ENCODE measurements at regions not wholly inside any gene's neighbourhood (a gene's known extent, or its start where the extent isn't known, plus 50 kb on each side); places are given as distances from the start of the nearest gene placed in this dataset.

DNA sequence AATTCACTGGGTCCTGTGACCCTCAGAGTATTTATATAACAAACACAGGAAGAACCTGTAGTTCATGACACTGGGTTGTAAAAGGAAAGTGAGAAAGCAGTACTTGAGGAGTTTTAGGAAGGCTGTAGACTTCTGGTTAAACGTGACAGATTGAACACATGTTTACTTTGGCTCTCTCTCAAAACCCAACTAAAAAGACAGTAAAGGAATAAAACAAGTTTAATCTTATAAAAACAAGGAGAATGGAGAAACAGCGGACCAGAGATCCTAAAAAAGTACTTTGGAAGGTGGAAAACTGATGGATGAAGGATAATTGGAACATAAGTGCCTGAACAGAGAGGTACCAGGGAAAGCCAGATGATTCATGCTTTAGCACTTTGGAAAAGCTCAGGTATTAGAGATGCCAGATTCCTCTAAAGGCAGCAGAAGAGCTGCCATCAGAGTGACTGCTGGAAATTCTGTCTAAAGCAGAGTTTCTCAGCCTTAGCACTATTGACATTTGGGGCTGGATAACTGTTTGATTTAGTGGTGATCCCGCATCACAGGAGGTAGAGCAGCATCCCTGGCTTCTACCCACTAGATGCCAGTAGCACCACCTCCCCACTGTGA is 182.9 kb upstream of the RORA start:
- peaks cover 0 to 2% (median 0%) of the 10 kb centered on the region in 7 donors for H3K9me3 Mint-ChIP-seq
- ATAC-seq (ENCODE audit: low read depth in 2 of 2) (no peak), DNase-seq (no peak)
- no peak overlapping the region for H3K4me3 ChIP-seq (ENCODE audit: low read depth, low read length)
- no peaks in the 10 kb centered on the region for H3K36me3 ChIP-seq (ENCODE audit: control insufficient read depth, insufficient read depth, low read length)
- H3K4me3 Mint-ChIP-seq = no peak overlapping the region
- peaks cover 11% of the 10 kb centered on the region for H3K27me3 ChIP-seq (ENCODE audit: control insufficient read depth, insufficient read depth, low read length)
- H3K27ac ChIP-seq (ENCODE audit: insufficient read depth, low read length, poor library complexity, severe bottlenecking) = no peak overlapping the region
- H3K27me3 Mint-ChIP-seq = peaks cover 24% of the 10 kb centered on the region
- H3K36me3 Mint-ChIP-seq = no peaks in the 10 kb centered on the region
- no peaks in the 10 kb centered on the region for H3K4me1 Mint-ChIP-seq
- H3K27ac Mint-ChIP-seq = no peak overlapping the region
- no peaks in the 10 kb centered on the region for H3K9me3 ChIP-seq (ENCODE audit: control insufficient read depth in 2 of 2, low read length in 2 of 2)
- no peaks in the 10 kb centered on the region for H3K4me1 ChIP-seq (ENCODE audit: control insufficient read depth, insufficient read depth, low read length, poor library complexity, severe bottlenecking)

DNA sequence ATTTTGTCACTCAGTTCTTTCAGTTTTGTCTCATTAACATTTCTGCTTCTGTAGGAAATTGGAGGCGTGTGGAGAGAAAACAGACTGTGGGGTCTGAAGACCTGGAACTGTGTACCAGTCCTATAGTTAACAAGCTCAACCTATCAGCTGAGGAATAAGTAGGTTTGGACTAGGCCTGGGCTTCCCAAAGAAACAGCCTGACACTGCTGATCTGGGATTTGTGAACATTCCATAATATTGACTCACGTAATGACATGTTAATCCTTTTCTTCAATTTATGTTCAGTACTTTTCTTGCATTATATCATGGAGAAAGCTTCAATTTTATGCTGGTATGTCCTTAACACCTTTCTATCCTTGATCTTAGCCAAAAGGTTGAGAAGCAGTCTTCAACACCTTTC is 181.6 kb upstream of the RORA start:
- Mint-ChIP-seq H3K27me3 (peaks cover 20% of the 10 kb centered on the region), H3K4me1 (no peaks in the 10 kb centered on the region), H3K27ac (no peak overlapping the region), H3K9me3 (no peaks in the 10 kb centered on the region), H3K4me3 (no peak overlapping the region), H3K36me3 (no peaks in the 10 kb centered on the region)
- no peaks in the 10 kb centered on the region for H3K9me3 ChIP-seq (ENCODE audit: control insufficient read depth in 2 of 2, low read length in 2 of 2)
- no peak overlapping the region for H3K4me3 ChIP-seq (ENCODE audit: low read depth, low read length)
- H3K27ac ChIP-seq (ENCODE audit: insufficient read depth, low read length, poor library complexity, severe bottlenecking) = no peak overlapping the region
- H3K27me3 ChIP-seq (ENCODE audit: control insufficient read depth, insufficient read depth, low read length) = peaks cover 11% of the 10 kb centered on the region
- no peaks in the 10 kb centered on the region for H3K4me1 ChIP-seq (ENCODE audit: control insufficient read depth, insufficient read depth, low read length, poor library complexity, severe bottlenecking)
- H3K36me3 ChIP-seq (ENCODE audit: control insufficient read depth, insufficient read depth, low read length) = no peaks in the 10 kb centered on the region
- DNase-seq (no peak), ATAC-seq (ENCODE audit: low read depth in 2 of 2) (no peak)

DNA sequence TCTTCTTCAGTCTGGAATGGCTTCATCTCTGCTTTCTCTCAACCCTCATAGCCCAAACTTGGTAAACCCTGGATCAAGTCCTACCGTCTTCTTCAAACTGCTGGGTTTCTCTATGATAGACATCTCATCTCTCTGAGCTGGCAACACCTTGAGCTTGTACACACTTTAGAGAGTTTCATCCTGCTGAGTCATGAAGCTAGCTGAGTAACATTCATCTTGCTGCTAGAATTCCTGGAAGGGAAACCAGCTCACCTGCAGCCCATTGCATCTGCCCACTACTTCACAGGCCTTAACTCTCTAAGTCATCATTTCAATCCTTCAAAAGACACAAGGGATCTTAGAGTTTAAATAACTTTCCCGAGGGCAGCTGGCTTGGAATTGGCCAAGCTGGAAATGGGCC is 175.5 kb upstream of the RORA start:
- Histone ChIP-seq H3K9me3 (ENCODE audit: control insufficient read depth in 2 of 2, low read length in 2 of 2) (no peaks in the 10 kb centered on the region), H3K4me1 (ENCODE audit: control insufficient read depth, insufficient read depth, low read length, poor library complexity, severe bottlenecking) (no peaks in the 10 kb centered on the region), H3K36me3 (ENCODE audit: control insufficient read depth, insufficient read depth, low read length) (no peaks in the 10 kb centered on the region), H3K27me3 (ENCODE audit: control insufficient read depth, insufficient read depth, low read length) (peaks cover 8% of the 10 kb centered on the region), H3K27ac (ENCODE audit: insufficient read depth, low read length, poor library complexity, severe bottlenecking) (no peak overlapping the region), H3K4me3 (ENCODE audit: low read depth, low read length) (no peak overlapping the region)
- no peaks in the 10 kb centered on the region for H3K4me1 Mint-ChIP-seq
- ATAC-seq (ENCODE audit: low read depth in 2 of 2) (no peak), DNase-seq (no peak)
- H3K9me3 Mint-ChIP-seq = peaks cover 0 to 3% (median 0%) of the 10 kb centered on the region in 7 donors
- H3K27ac Mint-ChIP-seq = no peak overlapping the region
- no peaks in the 10 kb centered on the region for H3K36me3 Mint-ChIP-seq
- H3K4me3 Mint-ChIP-seq = no peak overlapping the region
- peaks cover 19% of the 10 kb centered on the region for H3K27me3 Mint-ChIP-seq

DNA sequence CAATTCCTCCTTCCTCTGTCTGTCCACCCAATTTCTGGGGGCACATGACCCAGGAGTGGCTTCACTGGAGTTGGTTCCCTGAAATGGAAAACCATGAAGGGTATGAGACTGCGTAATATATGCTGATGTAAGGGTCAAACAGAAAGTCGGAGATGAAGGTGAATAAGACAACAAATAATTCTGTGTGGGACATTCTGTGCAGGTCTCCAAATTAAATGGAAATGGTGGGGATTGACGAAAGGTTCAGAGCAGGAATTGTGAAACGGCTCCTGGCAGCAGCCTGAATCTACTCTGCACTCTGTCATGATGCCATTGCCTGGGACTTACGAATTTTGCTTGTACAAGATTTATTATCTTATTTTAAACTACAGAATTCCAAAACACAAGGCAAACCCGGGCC is 174.8 kb upstream of the RORA start:
- no peak overlapping the region for H3K4me3 ChIP-seq (ENCODE audit: low read depth, low read length)
- no peak for ATAC-seq (ENCODE audit: low read depth in 2 of 2)
- no peak overlapping the region for H3K27ac Mint-ChIP-seq

DNA sequence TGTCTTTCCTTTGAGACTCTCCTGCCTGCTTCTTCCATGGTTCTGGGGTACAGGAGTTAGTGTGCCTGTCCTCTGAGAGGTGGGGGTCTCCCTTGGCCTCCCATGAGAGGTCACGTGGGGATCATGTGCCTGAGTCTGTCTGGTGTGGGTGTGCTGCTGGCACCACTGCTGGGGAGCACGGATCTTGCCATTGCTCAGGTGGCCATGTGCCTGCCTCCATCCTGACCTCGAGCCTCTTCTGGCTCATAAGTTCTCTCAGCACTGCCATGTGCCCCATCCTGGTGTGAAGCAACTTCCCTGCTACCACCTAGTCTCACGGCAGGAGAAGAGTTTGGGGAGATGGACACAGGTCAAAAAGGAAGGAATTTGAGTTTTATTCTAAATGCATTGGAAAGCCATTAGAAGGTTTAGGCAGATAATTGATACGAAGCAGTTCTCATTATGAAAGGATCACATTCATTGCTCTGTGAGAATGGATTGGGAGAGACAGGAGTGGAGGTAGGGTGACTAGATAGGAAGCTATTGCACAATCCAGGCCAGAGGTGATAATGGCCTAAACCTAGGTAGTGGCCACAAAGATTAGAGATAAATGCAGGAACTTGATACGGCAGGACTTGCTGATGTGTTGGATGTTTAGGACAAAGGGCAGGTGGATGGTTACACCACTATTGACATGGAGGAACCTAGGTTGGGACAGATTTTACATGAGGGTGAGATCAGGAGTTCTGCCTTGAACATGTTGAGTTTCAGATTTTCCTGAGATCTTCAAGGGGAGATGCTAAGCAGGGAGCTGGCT is 173.0 kb upstream of the RORA start:
- ATAC-seq (ENCODE audit: low read depth in 2 of 2) = no peak
- Mint-ChIP-seq H3K27ac (peak overlapping the region in 1 of 3 donors; percentile 75), H3K4me1 (no peaks in the 10 kb centered on the region), H3K9me3 (peaks cover 0 to 4% (median 0%) of the 10 kb centered on the region in 7 donors), H3K4me3 (no peak overlapping the region), H3K27me3 (peaks cover 4% of the 10 kb centered on the region), H3K36me3 (no peaks in the 10 kb centered on the region)
- no peak for DNase-seq
- H3K4me3 ChIP-seq (ENCODE audit: low read depth, low read length) = no peak overlapping the region
- H3K4me1 ChIP-seq (ENCODE audit: control insufficient read depth, insufficient read depth, low read length, poor library complexity, severe bottlenecking) = no peaks in the 10 kb centered on the region
- H3K27me3 ChIP-seq (ENCODE audit: control insufficient read depth, insufficient read depth, low read length) = no peaks in the 10 kb centered on the region
- no peak overlapping the region for H3K27ac ChIP-seq (ENCODE audit: insufficient read depth, low read length, poor library complexity, severe bottlenecking)
- H3K36me3 ChIP-seq (ENCODE audit: control insufficient read depth, insufficient read depth, low read length) = no peaks in the 10 kb centered on the region
- no peaks in the 10 kb centered on the region for H3K9me3 ChIP-seq (ENCODE audit: control insufficient read depth in 2 of 2, low read length in 2 of 2)

More for the DNA sequence above, 174.8 kb upstream of the RORA start:
- H3K36me3 Mint-ChIP-seq = no peaks in the 10 kb centered on the region
- Histone ChIP-seq H3K9me3 (ENCODE audit: control insufficient read depth in 2 of 2, low read length in 2 of 2) (no peaks in the 10 kb centered on the region), H3K36me3 (ENCODE audit: control insufficient read depth, insufficient read depth, low read length) (no peaks in the 10 kb centered on the region), H3K27ac (ENCODE audit: insufficient read depth, low read length, poor library complexity, severe bottlenecking) (no peak overlapping the region), H3K4me1 (ENCODE audit: control insufficient read depth, insufficient read depth, low read length, poor library complexity, severe bottlenecking) (no peaks in the 10 kb centered on the region), H3K27me3 (ENCODE audit: control insufficient read depth, insufficient read depth, low read length) (peaks cover 3% of the 10 kb centered on the region)
- no peak for DNase-seq
- no peaks in the 10 kb centered on the region for H3K4me1 Mint-ChIP-seq
- no peak overlapping the region for H3K4me3 Mint-ChIP-seq
- H3K9me3 Mint-ChIP-seq = peaks cover 0 to 3% (median 0%) of the 10 kb centered on the region in 7 donors
- H3K27me3 Mint-ChIP-seq = peaks cover 14% of the 10 kb centered on the region

DNA sequence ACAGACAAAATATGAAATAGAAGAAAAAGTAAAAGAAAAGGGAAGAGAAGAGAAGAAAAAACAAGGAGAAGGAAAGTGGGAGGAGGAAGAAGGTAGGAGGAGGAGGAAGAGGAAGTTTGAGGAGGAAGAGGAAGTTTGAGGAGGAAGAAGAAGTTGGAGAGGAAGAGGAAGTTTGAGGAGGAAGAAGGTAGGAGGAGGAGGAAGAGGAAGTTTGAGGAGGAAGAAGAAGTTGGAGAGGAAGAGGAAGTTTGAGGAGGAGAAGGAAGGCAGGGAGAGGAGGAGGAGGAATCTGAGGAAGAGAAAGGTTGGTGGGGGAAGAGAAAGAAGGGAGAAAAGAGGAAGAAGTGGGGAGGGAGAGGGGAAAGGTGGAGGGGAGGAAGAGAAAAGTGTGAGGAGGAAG is 169.2 kb upstream of the RORA start:
- ATAC-seq (ENCODE audit: low read depth in 2 of 2) = no peak
- H3K27ac ChIP-seq (ENCODE audit: insufficient read depth, low read length, poor library complexity, severe bottlenecking) = no peak overlapping the region
- no peaks in the 10 kb centered on the region for H3K36me3 ChIP-seq (ENCODE audit: control insufficient read depth, insufficient read depth, low read length)
- peaks cover 2% of the 10 kb centered on the region for H3K27me3 ChIP-seq (ENCODE audit: control insufficient read depth, insufficient read depth, low read length)
- no peak overlapping the region for H3K4me3 Mint-ChIP-seq
- peaks cover 0 to 4% (median 0%) of the 10 kb centered on the region in 7 donors for H3K9me3 Mint-ChIP-seq
- no peak overlapping the region for H3K27ac Mint-ChIP-seq
- no peaks in the 10 kb centered on the region for H3K27me3 Mint-ChIP-seq
- H3K4me3 ChIP-seq (ENCODE audit: low read depth, low read length) = no peak overlapping the region
- no peaks in the 10 kb centered on the region for H3K36me3 Mint-ChIP-seq
- H3K4me1 Mint-ChIP-seq = no peaks in the 10 kb centered on the region
- DNase-seq = no peak
- no peaks in the 10 kb centered on the region for H3K4me1 ChIP-seq (ENCODE audit: control insufficient read depth, insufficient read depth, low read length, poor library complexity, severe bottlenecking)
- H3K9me3 ChIP-seq (ENCODE audit: control insufficient read depth in 2 of 2, low read length in 2 of 2) = no peaks in the 10 kb centered on the region

DNA sequence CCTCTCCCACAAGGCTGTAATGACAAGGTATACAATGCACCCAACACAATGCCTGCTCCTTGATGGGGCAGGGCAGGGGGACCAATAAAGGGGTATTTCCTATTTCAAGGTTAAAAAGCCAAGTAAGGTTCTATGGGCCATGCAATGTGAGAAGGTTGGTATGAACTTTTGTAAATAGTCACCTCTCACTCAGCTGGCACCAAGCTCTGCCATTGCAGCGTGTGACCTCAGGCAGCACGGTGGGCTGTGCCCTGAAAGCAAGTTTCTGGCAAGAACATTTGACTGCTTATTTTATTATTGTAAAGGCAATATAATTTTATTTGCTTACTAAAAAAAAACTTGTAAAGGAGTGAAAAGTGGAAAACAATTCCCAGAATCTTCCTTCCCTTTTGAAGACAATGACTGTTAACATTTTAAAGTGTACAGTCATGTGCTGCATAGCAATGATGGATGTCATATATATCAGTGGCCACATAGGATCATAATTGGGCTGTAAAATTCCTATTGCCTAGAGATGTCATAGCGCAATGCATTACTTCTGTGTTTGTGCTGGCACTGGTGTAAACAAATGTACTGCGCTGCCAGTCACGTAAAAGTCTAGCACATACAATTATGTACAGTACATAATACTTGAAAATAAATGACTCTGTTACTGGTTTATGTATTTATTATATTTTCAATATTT is 167.3 kb upstream of the RORA start:
- Mint-ChIP-seq H3K36me3 (no peaks in the 10 kb centered on the region), H3K27me3 (peaks cover 5% of the 10 kb centered on the region), H3K4me1 (no peaks in the 10 kb centered on the region), H3K9me3 (peaks cover 0 to 5% (median 0%) of the 10 kb centered on the region in 7 donors), H3K27ac (no peak overlapping the region), H3K4me3 (no peak overlapping the region)
- Histone ChIP-seq H3K36me3 (ENCODE audit: control insufficient read depth, insufficient read depth, low read length) (no peaks in the 10 kb centered on the region), H3K4me3 (ENCODE audit: low read depth, low read length) (no peak overlapping the region), H3K27ac (ENCODE audit: insufficient read depth, low read length, poor library complexity, severe bottlenecking) (no peak overlapping the region), H3K27me3 (ENCODE audit: control insufficient read depth, insufficient read depth, low read length) (peaks cover 2% of the 10 kb centered on the region), H3K4me1 (ENCODE audit: control insufficient read depth, insufficient read depth, low read length, poor library complexity, severe bottlenecking) (no peaks in the 10 kb centered on the region), H3K9me3 (ENCODE audit: control insufficient read depth in 2 of 2, low read length in 2 of 2) (no peaks in the 10 kb centered on the region)
- ATAC-seq (ENCODE audit: low read depth in 2 of 2) (no peak), DNase-seq (no peak)

Measured in CD4-positive, CD25-positive, alpha-beta regulatory T cell (primary cell).